GM21786 (cell line): ENCODE measurements at regions not wholly inside any gene's neighbourhood (a gene's known extent, or its start where the extent isn't known, plus 50 kb on each side); places are given as distances from the start of the nearest gene placed in this dataset.

Experiments used
- ATAC-seq: cut with Tn5 transposase; IDR thresholded peaks from one replicate; pipeline ENCODE4 v1.9.1; 2021; ENCODE audit not compliant: unreplicated experiment

DNA sequence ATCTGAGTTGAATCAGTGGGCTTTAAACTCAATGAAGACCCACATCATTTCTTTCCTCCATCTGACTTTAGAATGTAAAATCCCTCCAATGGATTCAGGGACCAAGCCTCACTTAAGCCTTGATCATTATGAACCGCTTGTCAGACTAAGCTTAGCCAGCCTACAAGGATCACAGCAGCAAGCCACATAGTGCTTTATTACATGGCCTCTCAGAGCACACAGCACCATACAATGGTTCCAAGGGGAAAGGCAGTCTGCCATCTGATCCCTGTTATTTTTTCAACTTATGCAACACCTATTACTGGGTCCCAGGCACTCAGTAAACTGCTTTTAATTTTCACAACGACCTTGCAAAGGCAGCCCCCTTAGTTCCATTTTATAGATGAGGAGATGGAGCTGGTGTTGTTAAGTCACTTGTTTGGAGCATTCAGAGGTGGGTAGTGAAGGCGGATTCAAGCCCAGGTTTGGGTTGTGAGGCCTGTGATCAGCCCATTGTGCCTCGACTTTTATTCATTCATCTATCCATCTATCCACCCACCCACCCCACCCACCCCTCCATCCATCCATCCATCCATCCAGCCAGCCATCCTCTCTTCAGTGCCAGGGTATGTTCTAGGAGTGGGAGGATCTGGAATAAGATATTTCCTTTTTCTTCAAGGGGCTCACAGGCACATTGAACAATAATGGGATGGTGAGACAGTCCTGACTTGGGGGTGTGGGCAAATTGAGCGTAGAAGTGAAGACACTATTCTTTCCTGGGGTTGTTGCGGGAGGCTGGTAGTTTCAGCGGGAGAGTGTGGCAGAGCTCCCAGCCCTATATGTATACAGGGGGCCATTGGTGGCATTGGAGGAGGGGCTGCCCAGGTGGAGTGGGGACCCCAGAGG lies 141.2 kb downstream of the MYCN start:
- no peak for ATAC-seq

DNA sequence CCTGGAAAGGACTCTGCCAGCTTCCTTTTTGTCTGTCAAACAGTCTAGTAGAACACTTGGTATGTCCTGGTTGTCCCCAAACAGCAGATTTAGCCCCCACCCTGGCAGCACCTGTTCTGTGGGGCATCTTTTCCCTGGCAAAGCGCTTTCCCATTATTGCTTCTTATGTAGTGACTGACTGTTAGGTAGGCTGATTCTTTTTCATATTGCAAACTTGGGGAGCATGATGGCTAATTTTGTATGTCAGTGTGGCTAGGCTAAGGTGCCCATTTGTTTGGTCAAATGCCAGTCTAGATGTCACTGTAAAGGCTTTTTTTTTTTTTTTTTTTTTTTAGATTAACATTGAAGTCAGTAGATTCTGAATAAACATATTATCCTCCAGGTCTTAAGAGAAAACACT lies 140.2 kb downstream of the MYCN start:
- no peak for ATAC-seq

DNA sequence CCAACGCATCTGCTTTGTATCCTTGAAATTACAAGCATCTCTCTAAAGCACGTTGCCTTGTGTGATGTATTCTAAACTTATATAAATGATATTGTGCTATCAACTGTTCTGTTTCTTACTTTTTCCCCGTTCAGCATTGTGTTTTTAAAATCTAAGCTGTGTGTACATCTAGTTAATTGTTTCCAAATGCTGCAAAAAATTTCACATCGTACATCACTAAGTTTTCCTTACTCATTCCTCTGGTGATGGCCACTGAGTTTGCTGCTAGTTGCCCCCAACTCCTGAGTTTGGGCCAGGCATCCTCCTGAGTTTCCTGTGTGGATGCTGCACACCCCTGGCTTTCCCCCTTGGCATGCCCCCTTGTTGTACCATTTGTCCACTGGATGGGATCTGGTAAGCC lies 139.7 kb downstream of the MYCN start:
- no peak for ATAC-seq

GRCh38 chr2:16079637-16080036 lies 139.3 kb downstream of the MYCN start:
- no peak for ATAC-seq

- ATAC-seq: no peak
Measured at GRCh38 chr2:16077601-16078000, 137.3 kb downstream of the MYCN start.

- no peak for ATAC-seq
Measured at GRCh38 chr2:16076911-16077310, 136.6 kb downstream of the MYCN start.

- ATAC-seq: no peak
Measured at GRCh38 chr2:16075045-16076012, 135.0 kb downstream of the MYCN start.

DNA sequence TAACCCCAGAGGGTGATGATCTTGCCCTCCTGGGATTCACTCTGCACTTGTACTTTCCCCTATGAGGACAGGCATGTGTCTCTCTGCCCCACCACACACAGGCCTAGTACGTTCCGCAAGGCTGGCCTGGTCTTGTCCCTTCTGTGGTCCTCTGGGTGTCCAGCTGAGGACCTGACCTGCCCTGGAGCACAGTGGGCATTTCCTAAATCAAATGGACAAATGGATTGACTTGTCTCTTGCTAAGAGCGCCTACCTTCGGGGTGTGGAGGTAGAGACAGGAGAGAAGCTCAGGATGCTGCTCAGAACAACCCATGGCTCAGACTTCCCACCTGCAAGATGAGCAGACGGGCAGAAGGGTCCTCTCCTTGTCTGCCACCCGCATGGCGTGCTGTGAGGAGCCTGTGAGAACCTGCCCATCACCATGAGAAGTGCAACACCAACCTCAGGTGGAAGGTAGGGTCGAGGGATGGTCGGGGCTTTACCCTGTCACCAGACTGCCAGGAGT lies 133.6 kb downstream of the MYCN start:
- no peak for ATAC-seq

- no peak for ATAC-seq
Measured at GRCh38 chr2:16073471-16073870, 133.1 kb downstream of the MYCN start.

DNA sequence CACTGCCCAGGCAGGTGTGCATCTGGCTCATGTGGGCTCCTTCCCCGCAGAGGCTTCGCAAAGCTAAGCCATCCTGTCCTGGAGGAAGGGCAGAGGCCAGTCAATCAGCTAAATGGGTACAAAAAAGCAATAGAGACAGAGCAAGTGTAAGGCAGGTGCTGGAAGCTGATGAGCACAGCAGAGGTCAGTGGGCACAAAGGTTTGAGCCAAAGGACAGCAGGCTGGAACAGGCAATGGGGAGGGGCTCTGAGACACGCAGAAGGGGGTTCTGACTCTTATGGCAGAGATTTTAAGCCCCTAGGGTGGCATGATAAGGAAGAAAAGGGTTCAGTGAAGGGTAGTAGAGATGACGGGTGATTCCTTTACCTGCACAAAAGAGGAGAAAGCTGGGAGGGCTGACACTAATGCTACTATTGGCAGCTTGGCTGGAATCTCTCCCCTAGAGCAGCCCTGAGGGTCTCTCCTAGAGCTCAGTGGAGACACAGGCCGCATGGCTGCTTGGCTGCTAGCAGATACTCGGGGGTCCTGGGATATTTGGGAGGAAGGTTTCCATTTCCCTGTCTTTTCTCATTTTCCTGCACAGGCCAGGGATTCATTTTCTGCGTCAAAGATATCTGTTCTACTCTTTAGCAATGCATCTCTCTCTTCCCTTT lies 132.4 kb downstream of the MYCN start:
- ATAC-seq: no peak

GRCh38 chr2:16071865-16072637 lies 131.7 kb downstream of the MYCN start:
- ATAC-seq: no peak

DNA sequence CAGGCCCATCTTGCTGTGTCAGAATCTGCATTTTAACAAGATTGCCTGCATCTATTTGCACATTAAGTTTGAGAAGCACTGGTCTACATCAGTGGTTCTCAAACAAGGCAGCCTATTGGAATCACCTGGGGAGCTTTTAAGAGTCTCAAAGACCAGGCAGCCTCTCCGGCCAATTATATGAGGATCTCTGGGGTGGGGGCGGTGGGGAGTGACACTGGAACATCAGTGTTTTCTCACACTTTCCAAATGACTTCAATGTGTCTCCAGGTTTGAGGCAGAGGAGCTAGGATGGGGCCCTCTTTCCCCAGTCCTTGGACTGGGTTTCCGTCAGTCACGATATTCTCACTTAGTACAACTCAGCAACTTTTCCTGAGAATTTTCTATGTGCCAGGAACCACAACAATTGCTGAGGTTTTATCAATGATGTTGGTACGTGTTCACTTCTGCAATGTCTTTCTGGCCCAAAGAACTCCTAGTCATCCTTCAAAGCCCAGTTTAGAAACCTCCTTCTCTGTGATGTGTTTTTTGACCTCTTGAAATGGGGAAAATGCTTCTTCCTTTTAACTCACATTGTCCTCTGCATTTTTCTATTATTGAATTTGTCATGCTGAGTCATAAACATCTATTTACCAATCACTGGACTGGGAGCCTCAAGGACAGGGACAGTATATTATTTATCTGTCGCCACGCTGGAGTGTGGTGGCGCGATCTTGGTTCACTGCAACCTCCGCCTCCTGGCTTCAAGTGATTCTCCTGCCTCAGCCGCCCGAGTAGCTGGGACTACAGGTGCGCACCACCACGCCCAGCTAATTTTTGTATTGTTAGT lies 130.9 kb downstream of the MYCN start:
- no peak for ATAC-seq

- no peak for ATAC-seq
Measured at GRCh38 chr2:16070648-16070971, 130.3 kb downstream of the MYCN start.

DNA sequence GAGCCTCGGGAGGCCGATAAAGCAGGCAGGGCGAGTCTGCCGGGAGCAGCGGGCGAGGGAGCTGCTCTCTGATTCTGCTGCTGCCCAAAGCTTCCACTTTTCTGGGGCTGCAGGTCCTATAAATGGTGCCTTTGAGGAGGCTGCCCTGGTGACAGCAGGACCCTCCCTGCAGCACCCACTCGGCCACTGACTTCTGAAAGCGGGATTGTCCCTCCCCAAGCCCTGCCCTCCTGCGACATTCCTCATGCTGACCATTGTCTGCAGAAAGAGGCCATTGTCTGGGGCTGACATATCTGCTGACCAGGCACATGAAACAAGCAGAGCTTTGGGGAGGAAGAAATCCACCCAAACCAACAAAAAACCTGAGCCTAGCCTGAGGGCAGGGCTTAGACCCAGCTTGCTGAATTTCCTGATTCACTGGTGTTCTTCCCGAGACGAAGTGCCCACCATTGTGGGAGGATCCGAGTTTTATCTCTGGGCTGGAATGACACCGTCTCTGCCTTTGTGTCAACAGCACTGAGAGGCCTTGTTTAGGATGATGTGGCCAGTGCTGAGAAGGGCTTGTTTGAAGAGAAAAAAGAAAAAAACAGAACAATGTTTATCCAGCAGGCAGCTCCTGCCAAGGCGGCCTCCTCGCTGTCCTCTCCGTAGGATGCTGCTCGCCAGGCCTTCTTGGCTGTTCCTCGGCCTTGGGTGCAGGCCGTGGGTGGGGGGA lies 129.7 kb downstream of the MYCN start:
- ATAC-seq: no peak

DNA sequence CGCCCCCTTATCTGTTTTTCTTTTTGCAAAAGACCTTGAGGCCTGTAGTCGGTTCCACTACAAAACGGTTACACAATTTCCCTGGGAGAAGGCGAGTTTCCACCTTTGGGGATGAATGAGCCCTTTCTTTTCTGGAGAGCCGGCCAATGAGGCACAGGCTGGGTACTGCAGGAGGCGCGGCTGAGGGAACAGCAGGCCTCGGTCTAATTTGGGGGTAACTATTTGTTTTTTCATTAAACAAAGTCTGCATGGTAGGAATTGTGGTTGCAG lies 129.2 kb downstream of the MYCN start:
- no peak for ATAC-seq

GRCh38 chr2:16068552-16068940 lies 128.2 kb downstream of the MYCN start:
- no peak for ATAC-seq

DNA sequence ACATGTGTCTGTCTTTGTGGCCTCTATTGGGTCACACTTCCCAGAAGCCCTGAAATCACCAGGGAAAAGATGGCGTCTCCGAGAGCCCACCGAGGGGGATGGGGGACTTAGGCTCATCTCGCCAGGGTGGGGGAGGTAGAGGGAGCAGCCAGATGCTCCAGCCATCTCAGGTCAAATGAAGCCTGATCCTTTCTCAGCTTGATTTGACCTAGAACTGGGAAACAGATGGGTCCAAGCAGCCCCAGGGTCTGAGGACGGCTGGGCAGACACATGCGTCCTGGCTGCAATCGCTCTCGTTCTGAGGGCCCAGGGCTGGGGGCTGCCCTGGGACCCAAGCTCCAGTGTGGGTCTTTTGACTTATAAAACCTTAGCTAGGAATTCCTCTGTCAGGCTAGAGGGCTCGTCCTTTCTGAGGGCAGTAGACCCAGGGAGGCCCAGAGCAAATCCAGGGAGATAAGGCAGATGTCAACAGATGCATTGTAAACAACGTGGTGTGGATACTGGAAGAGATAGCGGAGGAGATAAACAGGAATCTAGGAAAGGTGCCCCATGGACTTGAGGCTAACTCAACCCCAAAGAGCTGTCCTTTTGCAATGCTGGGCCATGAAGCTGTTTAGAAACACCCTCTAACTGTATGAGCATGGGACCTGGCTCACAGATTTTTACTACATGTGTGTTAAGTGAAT lies 127.7 kb downstream of the MYCN start:
- ATAC-seq: no peak

GRCh38 chr2:16067444-16067843 lies 127.1 kb downstream of the MYCN start:
- no peak for ATAC-seq

DNA sequence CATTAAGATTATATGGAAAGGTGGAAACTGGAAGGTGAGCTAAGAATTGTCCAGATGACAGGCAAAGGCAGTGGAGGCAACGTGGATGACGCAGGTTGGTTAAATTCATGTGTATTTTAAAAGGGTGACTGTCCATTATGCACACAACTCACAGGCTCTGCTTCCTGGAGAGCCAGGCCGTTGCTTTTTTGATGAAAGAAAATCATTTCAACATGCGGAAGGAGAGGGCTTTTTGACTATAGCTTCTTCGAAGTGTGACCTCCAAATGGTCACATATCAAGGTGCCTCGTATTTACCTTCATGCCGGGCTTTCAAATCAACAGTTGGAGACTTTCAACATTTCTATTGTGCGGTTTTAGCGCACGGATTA lies 126.7 kb downstream of the MYCN start:
- no peak for ATAC-seq
